ENCODE measurements at regions not wholly inside any gene's neighbourhood (a gene's known extent, or its start where the extent isn't known, plus 50 kb on each side); places are given as distances from the start of the nearest gene placed in this dataset.

DNA sequence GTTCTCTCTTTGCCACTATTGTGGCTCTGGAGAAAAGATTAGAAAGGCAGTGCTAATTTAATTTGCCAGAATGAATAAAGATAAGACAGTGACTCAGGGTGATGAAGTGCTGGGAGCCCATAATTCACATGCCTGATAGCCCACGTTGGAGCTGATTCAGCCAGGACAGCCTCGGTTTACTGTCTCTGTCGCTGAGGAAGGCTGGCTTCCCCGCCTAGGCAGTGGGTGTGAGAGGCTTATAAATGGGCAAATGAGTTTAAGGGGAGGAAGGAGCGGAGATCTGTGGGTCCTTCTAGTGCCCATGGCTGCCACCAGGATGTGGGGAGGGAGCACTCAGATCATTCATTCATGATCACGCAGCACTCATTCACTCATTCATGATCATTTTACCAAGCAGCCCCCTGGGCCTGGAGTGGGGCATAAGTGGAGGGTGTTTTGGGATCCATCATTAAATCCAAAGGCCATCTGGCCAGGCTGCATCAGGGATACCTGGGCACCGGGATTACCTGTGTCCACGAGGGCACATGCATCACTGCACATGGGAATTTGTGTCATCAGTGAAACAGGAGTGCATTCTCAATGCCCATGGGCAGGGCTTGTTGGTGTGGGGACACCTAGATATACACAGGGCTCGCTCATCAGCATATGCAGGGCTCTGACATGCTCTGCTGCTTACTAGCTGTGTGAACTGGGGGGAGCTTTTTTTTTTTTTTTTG is 315.4 kb downstream of the MATN1 start:
- no peak for TF ChIP-seq YY1 (IDR thresholded peaks at IDR 0.05)
- TF ChIP-seq NR2F2 (IDR thresholded peaks at IDR 0.05) = no peak
- TF ChIP-seq GABPA (IDR thresholded peaks at IDR 0.05 in 1 of 2, conservative IDR thresholded peaks at IDR 0.05 in 1 of 2) = no peak
- TF ChIP-seq, protein P1, sequence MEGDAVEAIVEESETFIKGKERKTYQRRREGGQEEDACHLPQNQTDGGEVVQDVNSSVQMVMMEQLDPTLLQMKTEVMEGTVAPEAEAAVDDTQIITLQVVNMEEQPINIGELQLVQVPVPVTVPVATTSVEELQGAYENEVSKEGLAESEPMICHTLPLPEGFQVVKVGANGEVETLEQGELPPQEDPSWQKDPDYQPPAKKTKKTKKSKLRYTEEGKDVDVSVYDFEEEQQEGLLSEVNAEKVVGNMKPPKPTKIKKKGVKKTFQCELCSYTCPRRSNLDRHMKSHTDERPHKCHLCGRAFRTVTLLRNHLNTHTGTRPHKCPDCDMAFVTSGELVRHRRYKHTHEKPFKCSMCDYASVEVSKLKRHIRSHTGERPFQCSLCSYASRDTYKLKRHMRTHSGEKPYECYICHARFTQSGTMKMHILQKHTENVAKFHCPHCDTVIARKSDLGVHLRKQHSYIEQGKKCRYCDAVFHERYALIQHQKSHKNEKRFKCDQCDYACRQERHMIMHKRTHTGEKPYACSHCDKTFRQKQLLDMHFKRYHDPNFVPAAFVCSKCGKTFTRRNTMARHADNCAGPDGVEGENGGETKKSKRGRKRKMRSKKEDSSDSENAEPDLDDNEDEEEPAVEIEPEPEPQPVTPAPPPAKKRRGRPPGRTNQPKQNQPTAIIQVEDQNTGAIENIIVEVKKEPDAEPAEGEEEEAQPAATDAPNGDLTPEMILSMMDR (IDR thresholded peaks at IDR 0.05; ENCODE audit: low read depth, low read length, missing input control) = no peak
- no peak for TF ChIP-seq FOXA1 (IDR thresholded peaks at IDR 0.05)
- TF ChIP-seq, protein P2, sequence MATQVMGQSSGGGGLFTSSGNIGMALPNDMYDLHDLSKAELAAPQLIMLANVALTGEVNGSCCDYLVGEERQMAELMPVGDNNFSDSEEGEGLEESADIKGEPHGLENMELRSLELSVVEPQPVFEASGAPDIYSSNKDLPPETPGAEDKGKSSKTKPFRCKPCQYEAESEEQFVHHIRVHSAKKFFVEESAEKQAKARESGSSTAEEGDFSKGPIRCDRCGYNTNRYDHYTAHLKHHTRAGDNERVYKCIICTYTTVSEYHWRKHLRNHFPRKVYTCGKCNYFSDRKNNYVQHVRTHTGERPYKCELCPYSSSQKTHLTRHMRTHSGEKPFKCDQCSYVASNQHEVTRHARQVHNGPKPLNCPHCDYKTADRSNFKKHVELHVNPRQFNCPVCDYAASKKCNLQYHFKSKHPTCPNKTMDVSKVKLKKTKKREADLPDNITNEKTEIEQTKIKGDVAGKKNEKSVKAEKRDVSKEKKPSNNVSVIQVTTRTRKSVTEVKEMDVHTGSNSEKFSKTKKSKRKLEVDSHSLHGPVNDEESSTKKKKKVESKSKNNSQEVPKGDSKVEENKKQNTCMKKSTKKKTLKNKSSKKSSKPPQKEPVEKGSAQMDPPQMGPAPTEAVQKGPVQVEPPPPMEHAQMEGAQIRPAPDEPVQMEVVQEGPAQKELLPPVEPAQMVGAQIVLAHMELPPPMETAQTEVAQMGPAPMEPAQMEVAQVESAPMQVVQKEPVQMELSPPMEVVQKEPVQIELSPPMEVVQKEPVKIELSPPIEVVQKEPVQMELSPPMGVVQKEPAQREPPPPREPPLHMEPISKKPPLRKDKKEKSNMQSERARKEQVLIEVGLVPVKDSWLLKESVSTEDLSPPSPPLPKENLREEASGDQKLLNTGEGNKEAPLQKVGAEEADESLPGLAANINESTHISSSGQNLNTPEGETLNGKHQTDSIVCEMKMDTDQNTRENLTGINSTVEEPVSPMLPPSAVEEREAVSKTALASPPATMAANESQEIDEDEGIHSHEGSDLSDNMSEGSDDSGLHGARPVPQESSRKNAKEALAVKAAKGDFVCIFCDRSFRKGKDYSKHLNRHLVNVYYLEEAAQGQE (IDR thresholded peaks at IDR 0.05) = no peak
- no peak for TF ChIP-seq HNF4A (conservative IDR thresholded peaks at IDR 0.05)
- no peak for TF ChIP-seq RXRA (IDR thresholded peaks at IDR 0.05)
- TF ChIP-seq, protein P3, sequence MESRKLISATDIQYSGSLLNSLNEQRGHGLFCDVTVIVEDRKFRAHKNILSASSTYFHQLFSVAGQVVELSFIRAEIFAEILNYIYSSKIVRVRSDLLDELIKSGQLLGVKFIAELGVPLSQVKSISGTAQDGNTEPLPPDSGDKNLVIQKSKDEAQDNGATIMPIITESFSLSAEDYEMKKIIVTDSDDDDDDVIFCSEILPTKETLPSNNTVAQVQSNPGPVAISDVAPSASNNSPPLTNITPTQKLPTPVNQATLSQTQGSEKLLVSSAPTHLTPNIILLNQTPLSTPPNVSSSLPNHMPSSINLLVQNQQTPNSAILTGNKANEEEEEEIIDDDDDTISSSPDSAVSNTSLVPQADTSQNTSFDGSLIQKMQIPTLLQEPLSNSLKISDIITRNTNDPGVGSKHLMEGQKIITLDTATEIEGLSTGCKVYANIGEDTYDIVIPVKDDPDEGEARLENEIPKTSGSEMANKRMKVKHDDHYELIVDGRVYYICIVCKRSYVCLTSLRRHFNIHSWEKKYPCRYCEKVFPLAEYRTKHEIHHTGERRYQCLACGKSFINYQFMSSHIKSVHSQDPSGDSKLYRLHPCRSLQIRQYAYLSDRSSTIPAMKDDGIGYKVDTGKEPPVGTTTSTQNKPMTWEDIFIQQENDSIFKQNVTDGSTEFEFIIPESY (IDR thresholded peaks at IDR 0.05) = no peak
- TF ChIP-seq RAD21 (IDR thresholded peaks at IDR 0.05) = no peak
- TF ChIP-seq FOXA2 (IDR thresholded peaks at IDR 0.05) = no peak
- WGBS = 72% methylated on average over 9 of the region's 9 CpGs
- peak; percentile 22 for DNase-seq (ENCODE audit: low spot score)

DNA sequence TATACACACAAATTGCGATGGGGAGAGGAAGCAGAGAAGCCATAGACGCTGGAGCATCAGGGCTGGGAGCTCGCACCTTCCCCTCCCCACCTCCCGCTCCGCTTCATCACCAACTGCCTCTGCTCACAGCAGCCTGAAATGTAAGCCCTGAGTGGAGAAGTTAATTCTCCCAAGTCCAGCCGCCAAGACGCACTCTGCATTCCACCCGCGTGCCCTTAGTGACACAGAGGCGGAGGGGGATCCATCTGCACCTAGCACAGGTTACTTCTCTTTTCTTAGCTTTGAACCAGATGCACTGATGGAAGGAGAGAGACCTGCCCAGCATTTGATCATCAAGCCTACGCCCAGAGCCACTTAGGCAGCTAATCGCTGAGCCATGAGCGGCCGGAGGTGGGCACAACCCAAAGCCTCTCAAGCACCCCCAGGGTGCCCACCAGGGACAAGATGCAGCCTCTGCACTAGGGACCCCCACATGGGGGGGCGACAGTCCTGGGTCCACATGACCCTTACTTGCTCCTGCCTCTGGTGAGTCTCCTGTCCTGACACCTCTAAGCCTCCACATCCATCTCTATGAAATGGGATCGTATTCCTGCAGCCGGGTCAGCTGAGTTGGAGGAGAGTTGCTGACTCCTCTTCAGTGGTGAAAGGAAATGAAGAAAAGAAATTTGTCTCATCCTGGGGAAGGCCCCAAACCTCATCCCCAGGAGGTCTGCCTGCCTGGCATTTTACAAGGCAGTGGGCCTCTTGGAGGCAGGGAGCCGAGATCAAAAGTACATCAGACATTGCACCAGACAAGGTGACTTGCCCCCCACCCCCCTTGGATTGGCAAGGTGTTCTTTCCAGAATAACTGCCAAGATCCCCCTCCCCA is 316.2 kb downstream of the MATN1 start:
- H3K36me3 ChIP-seq (ENCODE audit: control insufficient read depth in 4 of 4, insufficient read depth in 3 of 4, low read depth in 1 of 4, low read length in 3 of 4) = no peaks in the 10 kb centered on the region
- no peak overlapping the region for H3K4me3 ChIP-seq (ENCODE audit: low read depth in 1 of 3, low read length in 3 of 3)
- no peak overlapping the region for H3K27ac ChIP-seq (ENCODE audit: low read depth in 1 of 2, low read length in 2 of 2)
- WGBS = 53% methylated on average over 18 of the region's 18 CpGs
- H3K27me3 ChIP-seq (ENCODE audit: control insufficient read depth in 4 of 4, insufficient read depth in 4 of 4, low read length in 3 of 4) = peaks cover 0 to 2% (median 0%) of the 10 kb centered on the region in 4 donors
- H3K9me3 ChIP-seq (ENCODE audit: control insufficient read depth in 4 of 4, low read length in 3 of 4) = no peaks in the 10 kb centered on the region
- H3K4me1 ChIP-seq (ENCODE audit: control insufficient read depth in 4 of 4, insufficient read depth in 4 of 4, low read length in 3 of 4) = no peaks in the 10 kb centered on the region
- no peak for TF ChIP-seq HNF4G (IDR thresholded peaks at IDR 0.05)
- TF ChIP-seq YY1 (IDR thresholded peaks at IDR 0.05) = no peak
- no peak for TF ChIP-seq SP1 (IDR thresholded peaks at IDR 0.05)
- DNase-seq (ENCODE audit: low spot score) = peak; percentile 19
- H3K9ac ChIP-seq (ENCODE audit: low read depth in 1 of 2, low read length in 2 of 2) = no peak overlapping the region

More for the DNA sequence above, 315.4 kb downstream of the MATN1 start:
- Histone ChIP-seq H3K27me3 (ENCODE audit: control insufficient read depth in 4 of 4, insufficient read depth in 4 of 4, low read length in 3 of 4) (peaks cover 0 to 2% (median 0%) of the 10 kb centered on the region in 4 donors), H3K27ac (ENCODE audit: low read depth in 1 of 2, low read length in 2 of 2) (no peak overlapping the region), H3K9me3 (ENCODE audit: control insufficient read depth in 4 of 4, low read length in 3 of 4) (no peaks in the 10 kb centered on the region), H3K4me3 (ENCODE audit: low read depth in 1 of 3, low read length in 3 of 3) (no peak overlapping the region), H3K4me1 (ENCODE audit: control insufficient read depth in 4 of 4, insufficient read depth in 4 of 4, low read length in 3 of 4) (no peaks in the 10 kb centered on the region), H3K36me3 (ENCODE audit: control insufficient read depth in 4 of 4, insufficient read depth in 3 of 4, low read depth in 1 of 4, low read length in 3 of 4) (no peaks in the 10 kb centered on the region), H3K9ac (ENCODE audit: low read depth in 1 of 2, low read length in 2 of 2) (no peak overlapping the region)
